Osteoblast (primary cell): ENCODE measurements at regions not wholly inside any gene's neighbourhood (a gene's known extent, or its start where the extent isn't known, plus 50 kb on each side); places are given as distances from the start of the nearest gene placed in this dataset.
A peak's percentile ranks its signal among the peaks of the same experiment; 100 is the strongest.

ENCODE experiments used
- DNase-seq: peaks from one replicate; pipeline ENCODE4 v3.0.0; 2011; ENCODE audit warnings: low spot score, mixed read lengths; ENCODE audit not compliant: insufficient read length; ENCODE audit errors: missing footprints
- H2AFZ ChIP-seq: 2 replicates; pipeline ENCODE4 v1.6.0; 2011; ENCODE audit warnings: mild to moderate bottlenecking, low read length
- H3K27ac ChIP-seq: 2 replicates; pipeline ENCODE4 v1.5.1; 2011; ENCODE audit warnings: mild to moderate bottlenecking, low read depth, low read length, moderate library complexity
- H3K27me3 ChIP-seq: 2 replicates; pipeline ENCODE4 v1.6.0; 2012; ENCODE audit warnings: mild to moderate bottlenecking, control low read depth, inconsistent platforms, low read length, moderate library complexity; ENCODE audit not compliant: insufficient read depth
- H3K36me3 ChIP-seq: 2 replicates; pipeline ENCODE4 v1.5.1; 2011; ENCODE audit warnings: mild to moderate bottlenecking, low read length, control low read depth, moderate library complexity; ENCODE audit not compliant: insufficient read depth
- H3K4me1 ChIP-seq: 2 replicates; pipeline ENCODE4 v1.5.1; 2011; ENCODE audit warnings: mild to moderate bottlenecking, low read length, control low read depth, moderate library complexity; ENCODE audit not compliant: insufficient read depth
- H3K4me2 ChIP-seq: 2 replicates; pipeline ENCODE4 v1.6.0; 2011; ENCODE audit warnings: mild to moderate bottlenecking, low read length; ENCODE audit not compliant: insufficient read depth
- H3K4me3 ChIP-seq: fragments of 200-600 bp; sonication (generic); 3 replicates; pipeline ENCODE4 v1.5.1; 2012; ENCODE audit warnings: mild to moderate bottlenecking, low read length, inconsistent platforms; ENCODE audit not compliant: insufficient read depth
- H3K79me2 ChIP-seq: 2 replicates; pipeline ENCODE4 v1.6.0; 2012; ENCODE audit warnings: mild to moderate bottlenecking, low read length, control low read depth, inconsistent platforms; ENCODE audit not compliant: insufficient read depth
- H3K9me3 ChIP-seq: 2 replicates; pipeline ENCODE4 v1.5.1; 2011; ENCODE audit warnings: low read depth, low read length, control low read depth
- H4K20me1 ChIP-seq: 2 replicates; pipeline ENCODE4 v1.6.0; 2012; ENCODE audit warnings: mild to moderate bottlenecking, low read length, control low read depth; ENCODE audit not compliant: insufficient read depth
- TF ChIP-seq, protein P1 (sequence below): IDR thresholded peaks from 2 replicates; pipeline ENCODE4 v1.5.1; 2011; ENCODE audit warnings: mild to moderate bottlenecking, low read depth, low read length, moderate library complexity; ENCODE audit errors: extremely low read depth

GRCh38 chr3:166422556-166422955 is 585.3 kb upstream of the BCHE start:
- Histone ChIP-seq H4K20me1 (no peaks in the 10 kb centered on the region), H3K4me1 (no peaks in the 10 kb centered on the region), H3K4me3 (no peak overlapping the region), H3K27me3 (no peaks in the 10 kb centered on the region), H3K27ac (no peak overlapping the region), H2AFZ (no peak overlapping the region), H3K36me3 (no peaks in the 10 kb centered on the region), H3K4me2 (no peak overlapping the region), H3K9me3 (peaks cover 2% of the 10 kb centered on the region), H3K79me2 (no peaks in the 10 kb centered on the region)
- no peak for DNase-seq
- TF ChIP-seq, protein P1, sequence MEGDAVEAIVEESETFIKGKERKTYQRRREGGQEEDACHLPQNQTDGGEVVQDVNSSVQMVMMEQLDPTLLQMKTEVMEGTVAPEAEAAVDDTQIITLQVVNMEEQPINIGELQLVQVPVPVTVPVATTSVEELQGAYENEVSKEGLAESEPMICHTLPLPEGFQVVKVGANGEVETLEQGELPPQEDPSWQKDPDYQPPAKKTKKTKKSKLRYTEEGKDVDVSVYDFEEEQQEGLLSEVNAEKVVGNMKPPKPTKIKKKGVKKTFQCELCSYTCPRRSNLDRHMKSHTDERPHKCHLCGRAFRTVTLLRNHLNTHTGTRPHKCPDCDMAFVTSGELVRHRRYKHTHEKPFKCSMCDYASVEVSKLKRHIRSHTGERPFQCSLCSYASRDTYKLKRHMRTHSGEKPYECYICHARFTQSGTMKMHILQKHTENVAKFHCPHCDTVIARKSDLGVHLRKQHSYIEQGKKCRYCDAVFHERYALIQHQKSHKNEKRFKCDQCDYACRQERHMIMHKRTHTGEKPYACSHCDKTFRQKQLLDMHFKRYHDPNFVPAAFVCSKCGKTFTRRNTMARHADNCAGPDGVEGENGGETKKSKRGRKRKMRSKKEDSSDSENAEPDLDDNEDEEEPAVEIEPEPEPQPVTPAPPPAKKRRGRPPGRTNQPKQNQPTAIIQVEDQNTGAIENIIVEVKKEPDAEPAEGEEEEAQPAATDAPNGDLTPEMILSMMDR = no peak

GRCh38 chr3:166420071-166420470 is 582.8 kb upstream of the BCHE start:
- Histone ChIP-seq H3K36me3 (no peaks in the 10 kb centered on the region), H3K4me1 (no peaks in the 10 kb centered on the region), H3K27ac (no peak overlapping the region), H3K4me2 (no peak overlapping the region), H3K4me3 (no peak overlapping the region), H3K79me2 (no peaks in the 10 kb centered on the region), H4K20me1 (no peaks in the 10 kb centered on the region), H2AFZ (no peak overlapping the region), H3K27me3 (no peaks in the 10 kb centered on the region), H3K9me3 (no peaks in the 10 kb centered on the region)
- TF ChIP-seq, protein P1 = no peak
- no peak for DNase-seq

- no peak overlapping the region for H3K4me3 ChIP-seq
- DNase-seq = peak; percentile 14
These were observed 568.7 kb upstream of the BCHE start for GRCh38 chr3:166405896-166406295.

GRCh38 chr3:166405465-166405864 is 568.2 kb upstream of the BCHE start:
- Histone ChIP-seq H3K4me1 (no peaks in the 10 kb centered on the region), H3K27ac (no peak overlapping the region), H4K20me1 (no peaks in the 10 kb centered on the region), H3K4me3 (no peak overlapping the region), H3K36me3 (no peaks in the 10 kb centered on the region), H3K79me2 (no peaks in the 10 kb centered on the region), H2AFZ (no peak overlapping the region), H3K9me3 (peaks cover 6% of the 10 kb centered on the region), H3K4me2 (no peak overlapping the region), H3K27me3 (no peaks in the 10 kb centered on the region)
- no peak for DNase-seq
- TF ChIP-seq, protein P1 = no peak

More at GRCh38 chr3:166405896-166406295, 568.7 kb upstream of the BCHE start:
- TF ChIP-seq, protein P1 = no peak
- no peaks in the 10 kb centered on the region for H3K4me1 ChIP-seq
- H3K4me2 ChIP-seq = no peak overlapping the region
- H3K36me3 ChIP-seq = no peaks in the 10 kb centered on the region
- H3K27me3 ChIP-seq = no peaks in the 10 kb centered on the region
- no peaks in the 10 kb centered on the region for H3K79me2 ChIP-seq
- H2AFZ ChIP-seq = no peak overlapping the region
- no peaks in the 10 kb centered on the region for H4K20me1 ChIP-seq
- peaks cover 6% of the 10 kb centered on the region for H3K9me3 ChIP-seq
- H3K27ac ChIP-seq = no peak overlapping the region
